ENCODE measurements at regions not wholly inside any gene's neighbourhood (a gene's known extent, or its start where the extent isn't known, plus 50 kb on each side); places are given as distances from the start of the nearest gene placed in this dataset.

DNA sequence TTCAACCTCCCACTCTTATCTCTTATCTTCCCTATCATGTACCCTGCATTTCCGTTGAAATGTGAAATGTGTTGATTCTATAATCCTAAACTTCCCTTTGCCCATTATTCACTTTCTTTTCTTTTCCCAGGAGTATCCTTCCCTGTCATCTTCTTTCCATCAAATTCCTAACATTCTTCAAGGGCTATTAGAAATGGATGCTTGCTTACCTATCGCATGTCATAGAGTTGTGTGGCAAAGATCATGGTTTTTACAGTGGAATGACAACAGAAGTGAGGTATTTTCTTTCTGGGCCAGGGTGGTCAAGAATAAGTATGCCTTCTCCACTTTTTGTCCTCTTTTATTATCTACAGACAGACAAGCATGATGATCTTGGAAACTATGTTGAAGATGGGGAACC is 124.4 kb upstream of the SLC5A12 start:
- TF ChIP-seq, protein P1, sequence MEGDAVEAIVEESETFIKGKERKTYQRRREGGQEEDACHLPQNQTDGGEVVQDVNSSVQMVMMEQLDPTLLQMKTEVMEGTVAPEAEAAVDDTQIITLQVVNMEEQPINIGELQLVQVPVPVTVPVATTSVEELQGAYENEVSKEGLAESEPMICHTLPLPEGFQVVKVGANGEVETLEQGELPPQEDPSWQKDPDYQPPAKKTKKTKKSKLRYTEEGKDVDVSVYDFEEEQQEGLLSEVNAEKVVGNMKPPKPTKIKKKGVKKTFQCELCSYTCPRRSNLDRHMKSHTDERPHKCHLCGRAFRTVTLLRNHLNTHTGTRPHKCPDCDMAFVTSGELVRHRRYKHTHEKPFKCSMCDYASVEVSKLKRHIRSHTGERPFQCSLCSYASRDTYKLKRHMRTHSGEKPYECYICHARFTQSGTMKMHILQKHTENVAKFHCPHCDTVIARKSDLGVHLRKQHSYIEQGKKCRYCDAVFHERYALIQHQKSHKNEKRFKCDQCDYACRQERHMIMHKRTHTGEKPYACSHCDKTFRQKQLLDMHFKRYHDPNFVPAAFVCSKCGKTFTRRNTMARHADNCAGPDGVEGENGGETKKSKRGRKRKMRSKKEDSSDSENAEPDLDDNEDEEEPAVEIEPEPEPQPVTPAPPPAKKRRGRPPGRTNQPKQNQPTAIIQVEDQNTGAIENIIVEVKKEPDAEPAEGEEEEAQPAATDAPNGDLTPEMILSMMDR (conservative IDR thresholded peaks at IDR 0.05) = no peak
- no peak for TF ChIP-seq ZFX (IDR thresholded peaks at IDR 0.05)
